AG04449 (cell line): ENCODE measurements at regions not wholly inside any gene's neighbourhood (a gene's known extent, or its start where the extent isn't known, plus 50 kb on each side); places are given as distances from the start of the nearest gene placed in this dataset.

Experiments used
- CTCF ChIA-PET: fragments of 350-600 bp; formaldehyde crosslinking; extraction: SDS; loops from one replicate; lab custom pipeline; 2021; ENCODE audit warnings: antibody characterized with exemption; lab: Yijun Ruan, JAX
- POLR2A ChIA-PET: fragments of 400-600, 350-600 bp; formaldehyde crosslinking; extraction: SDS; loops from one replicate; lab custom pipeline; 2020; ENCODE audit warnings: antibody characterized with exemption, inconsistent platforms; lab: Yijun Ruan, JAX
- DNase-seq: peaks from one replicate; pipeline ENCODE4 v3.0.0-alpha.2; 2010; ENCODE audit warnings: low read depth, low spot score
- H3K4me3 ChIP-seq: 2 replicates; pipeline ENCODE4 v1.5.1; 2011; ENCODE audit warnings: low read depth, mild to moderate bottlenecking, control low read depth, low read length
- TF ChIP-seq, protein P1 (sequence below): IDR thresholded peaks from one replicate; pipeline ENCODE4 v1.5.1; 2011; ENCODE audit warnings: mild to moderate bottlenecking, moderate library complexity, low read length, control low read depth, inconsistent platforms; ENCODE audit not compliant: insufficient read depth; ENCODE audit errors: missing control alignments

DNA sequence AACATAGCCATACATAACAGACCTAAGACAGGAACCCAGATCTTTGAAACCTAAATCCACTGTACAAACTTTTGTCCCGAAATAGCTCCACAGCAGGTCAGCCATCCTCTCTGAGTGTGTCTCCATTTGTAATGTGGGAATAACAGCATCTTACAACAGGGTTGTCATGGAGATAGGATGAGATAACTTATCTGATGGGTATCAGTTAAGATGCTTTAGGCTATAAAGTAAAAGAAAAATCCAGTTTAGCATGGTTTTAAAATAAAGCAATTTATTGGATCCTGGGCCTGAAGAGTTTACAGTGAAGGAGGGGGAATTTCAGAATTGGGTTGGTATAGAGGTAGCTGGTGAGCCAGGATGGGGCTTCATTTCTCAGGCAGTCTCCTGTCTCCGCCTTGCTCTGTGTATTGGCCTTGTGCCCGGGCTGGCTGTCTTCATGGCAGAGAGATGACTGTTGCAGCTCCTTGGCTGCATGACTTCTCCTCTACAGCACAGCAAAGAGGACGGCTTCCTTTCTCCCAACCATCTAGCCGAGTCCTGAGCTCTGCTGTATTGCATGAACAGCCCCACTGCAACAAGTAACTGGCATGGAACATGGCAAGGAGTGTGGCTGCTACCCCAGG is 131.9 kb upstream of the PROK2 start:
- CTCF ChIA-PET: no interaction called here
- H3K4me3 ChIP-seq: no peak overlapping the region
- TF ChIP-seq, protein P1, sequence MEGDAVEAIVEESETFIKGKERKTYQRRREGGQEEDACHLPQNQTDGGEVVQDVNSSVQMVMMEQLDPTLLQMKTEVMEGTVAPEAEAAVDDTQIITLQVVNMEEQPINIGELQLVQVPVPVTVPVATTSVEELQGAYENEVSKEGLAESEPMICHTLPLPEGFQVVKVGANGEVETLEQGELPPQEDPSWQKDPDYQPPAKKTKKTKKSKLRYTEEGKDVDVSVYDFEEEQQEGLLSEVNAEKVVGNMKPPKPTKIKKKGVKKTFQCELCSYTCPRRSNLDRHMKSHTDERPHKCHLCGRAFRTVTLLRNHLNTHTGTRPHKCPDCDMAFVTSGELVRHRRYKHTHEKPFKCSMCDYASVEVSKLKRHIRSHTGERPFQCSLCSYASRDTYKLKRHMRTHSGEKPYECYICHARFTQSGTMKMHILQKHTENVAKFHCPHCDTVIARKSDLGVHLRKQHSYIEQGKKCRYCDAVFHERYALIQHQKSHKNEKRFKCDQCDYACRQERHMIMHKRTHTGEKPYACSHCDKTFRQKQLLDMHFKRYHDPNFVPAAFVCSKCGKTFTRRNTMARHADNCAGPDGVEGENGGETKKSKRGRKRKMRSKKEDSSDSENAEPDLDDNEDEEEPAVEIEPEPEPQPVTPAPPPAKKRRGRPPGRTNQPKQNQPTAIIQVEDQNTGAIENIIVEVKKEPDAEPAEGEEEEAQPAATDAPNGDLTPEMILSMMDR: no peak
- POLR2A ChIA-PET: no interaction called here
- DNase-seq: no peak

DNA sequence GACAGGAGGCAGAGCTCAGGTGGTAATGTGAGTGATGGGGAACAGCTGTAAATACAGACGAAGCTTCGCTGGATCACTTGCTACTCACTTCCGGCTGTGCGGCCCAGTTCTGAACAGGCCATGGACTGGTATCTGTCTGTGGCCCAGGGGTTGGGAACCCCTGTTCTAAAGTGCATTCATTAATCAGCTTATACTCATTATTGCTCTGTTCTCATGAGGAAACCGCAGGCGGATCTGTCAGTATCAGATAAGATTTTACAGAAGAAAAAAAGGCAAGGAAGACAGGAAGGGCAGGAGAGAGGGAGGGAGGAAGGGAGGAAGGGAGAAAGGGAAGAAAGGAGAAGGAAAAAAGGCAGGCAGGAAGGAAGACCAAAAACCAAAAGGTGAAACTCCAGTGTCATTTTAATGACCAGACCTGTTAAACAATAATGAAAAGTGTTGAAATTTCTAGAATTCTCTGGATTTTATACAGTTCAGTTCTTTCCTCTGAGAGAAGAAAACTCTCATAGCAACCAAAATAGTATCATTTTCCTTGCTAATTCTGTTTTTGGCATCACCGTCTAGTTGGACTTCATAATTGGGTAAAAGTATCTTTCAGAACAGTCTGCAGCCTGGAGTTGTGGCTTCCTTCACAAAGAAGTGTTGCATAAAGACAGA is 128.0 kb upstream of the PROK2 start:
- TF ChIP-seq, protein P1: no peak
- no peak overlapping the region for H3K4me3 ChIP-seq
- ChIA-PET POLR2A (no interaction called here), CTCF (interaction anchor here (0.8 kb wide), 1 partner anchor 37 kb away, joined by 3 read pairs; no protein-coding TSS in a partner anchor)
- DNase-seq: no peak

DNA sequence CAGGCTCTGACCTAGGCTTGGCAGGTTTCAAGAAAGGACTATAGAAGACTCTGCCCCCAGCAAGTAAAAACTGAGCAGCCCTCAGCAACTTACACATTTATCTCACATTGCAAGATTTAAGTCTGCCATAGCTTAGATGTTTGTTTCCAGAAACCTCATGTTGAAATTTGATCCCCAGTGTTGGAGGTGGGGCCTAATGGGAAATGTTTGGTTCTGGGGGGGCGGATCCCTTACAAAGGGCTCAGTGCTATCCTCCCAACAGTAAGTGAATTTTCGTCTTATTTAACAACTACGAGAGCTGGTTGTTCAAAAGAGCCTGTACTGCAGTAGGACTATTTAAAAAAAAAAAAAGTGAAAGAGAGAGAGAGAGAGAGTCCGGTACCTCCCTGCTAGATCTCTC is 125.2 kb upstream of the PROK2 start:
- ChIA-PET CTCF (no interaction called here), POLR2A (no interaction called here)
- no peak overlapping the region for H3K4me3 ChIP-seq
- no peak for DNase-seq
- TF ChIP-seq, protein P1: no peak

DNA sequence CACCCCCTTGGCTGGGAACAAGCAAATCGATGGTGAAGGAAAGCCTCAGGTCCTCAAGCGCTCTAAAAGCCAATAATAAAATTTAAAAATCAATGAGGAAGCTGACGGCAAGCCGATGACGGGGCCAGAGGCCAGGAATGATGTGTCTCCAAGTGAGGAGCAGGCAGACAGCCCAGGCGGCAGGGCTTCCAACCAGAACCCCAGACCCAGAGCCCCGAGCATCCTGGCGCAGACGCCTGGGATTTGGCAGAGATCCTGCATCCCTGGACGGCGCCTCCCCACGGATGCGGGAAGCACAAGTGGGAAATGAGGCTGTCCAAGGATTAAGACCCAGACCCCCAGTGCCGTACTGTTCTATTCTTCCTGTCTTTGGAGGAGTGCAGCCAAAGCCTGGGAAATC is 123.0 kb upstream of the PROK2 start:
- CTCF ChIA-PET: no interaction called here
- H3K4me3 ChIP-seq: no peak overlapping the region
- POLR2A ChIA-PET: no interaction called here
- DNase-seq: no peak
- TF ChIP-seq, protein P1: no peak

DNA sequence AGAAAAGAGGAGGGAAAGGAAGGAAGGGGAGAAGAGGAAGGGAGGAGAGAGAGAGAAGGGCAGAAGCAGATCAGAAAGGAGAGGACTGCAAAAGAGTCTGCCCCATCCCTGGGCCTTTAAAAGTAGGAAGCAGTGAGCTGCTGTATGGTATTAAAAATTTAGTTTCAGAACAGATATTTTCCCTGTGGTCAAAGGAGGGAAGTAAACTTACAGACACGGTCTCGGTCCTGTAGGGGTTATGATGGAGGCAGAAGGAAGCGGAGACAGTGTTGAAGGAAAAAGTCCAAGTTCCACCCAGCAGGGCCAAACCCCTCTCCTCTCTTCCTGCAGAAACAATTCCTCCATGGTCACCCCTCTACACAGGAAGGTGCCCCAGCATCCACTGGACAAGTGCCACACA is 122.0 kb upstream of the PROK2 start:
- TF ChIP-seq, protein P1: no peak
- H3K4me3 ChIP-seq: no peak overlapping the region
- no peak for DNase-seq
- ChIA-PET CTCF (no interaction called here), POLR2A (no interaction called here)

DNA sequence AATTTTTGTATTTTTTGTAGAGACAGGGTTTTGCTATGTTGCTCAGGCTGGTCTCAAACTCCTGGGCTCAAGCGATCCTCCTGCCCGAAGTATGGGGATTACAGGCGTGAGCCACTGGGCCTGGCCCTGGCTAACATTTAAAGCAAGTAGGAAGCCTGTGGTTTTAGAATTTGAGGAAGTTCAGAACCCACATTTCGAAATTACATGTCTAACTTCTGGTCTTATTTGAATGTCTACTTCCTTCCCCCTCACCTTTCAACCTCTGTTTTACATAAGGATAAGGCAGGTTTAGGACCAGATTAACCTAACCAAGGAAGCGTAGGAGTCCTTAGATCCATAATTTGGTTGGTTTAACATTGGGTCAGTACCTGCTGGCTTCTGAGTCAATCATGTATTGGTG is 120.5 kb upstream of the PROK2 start:
- no peak overlapping the region for H3K4me3 ChIP-seq
- TF ChIP-seq, protein P1: no peak
- DNase-seq: no peak
- CTCF ChIA-PET: no interaction called here
- POLR2A ChIA-PET: no interaction called here
